ENCODE measurements at regions not wholly inside any gene's neighbourhood (a gene's known extent, or its start where the extent isn't known, plus 50 kb on each side); places are given as distances from the start of the nearest gene placed in this dataset.

GRCh38 chrX:149992918-149993317 lies 54.6 kb upstream of the EOLA2 start:
- no peak for DNase-seq (ENCODE audit: low spot score)
- no peak overlapping the region for H3K27ac ChIP-seq
- H3K4me3 ChIP-seq = no peak overlapping the region

GRCh38 chrX:149993989-149994388 lies 55.7 kb upstream of the EOLA2 start:
- Histone ChIP-seq H3K4me3 (no peak overlapping the region), H3K27me3 (no peaks in the 10 kb centered on the region), H3K4me1 (no peaks in the 10 kb centered on the region), H3K27ac (no peak overlapping the region), H3K9me3 (no peaks in the 10 kb centered on the region), H3K36me3 (no peaks in the 10 kb centered on the region)
- DNase-seq (ENCODE audit: low spot score) = no peak
- TF ChIP-seq, protein P1, sequence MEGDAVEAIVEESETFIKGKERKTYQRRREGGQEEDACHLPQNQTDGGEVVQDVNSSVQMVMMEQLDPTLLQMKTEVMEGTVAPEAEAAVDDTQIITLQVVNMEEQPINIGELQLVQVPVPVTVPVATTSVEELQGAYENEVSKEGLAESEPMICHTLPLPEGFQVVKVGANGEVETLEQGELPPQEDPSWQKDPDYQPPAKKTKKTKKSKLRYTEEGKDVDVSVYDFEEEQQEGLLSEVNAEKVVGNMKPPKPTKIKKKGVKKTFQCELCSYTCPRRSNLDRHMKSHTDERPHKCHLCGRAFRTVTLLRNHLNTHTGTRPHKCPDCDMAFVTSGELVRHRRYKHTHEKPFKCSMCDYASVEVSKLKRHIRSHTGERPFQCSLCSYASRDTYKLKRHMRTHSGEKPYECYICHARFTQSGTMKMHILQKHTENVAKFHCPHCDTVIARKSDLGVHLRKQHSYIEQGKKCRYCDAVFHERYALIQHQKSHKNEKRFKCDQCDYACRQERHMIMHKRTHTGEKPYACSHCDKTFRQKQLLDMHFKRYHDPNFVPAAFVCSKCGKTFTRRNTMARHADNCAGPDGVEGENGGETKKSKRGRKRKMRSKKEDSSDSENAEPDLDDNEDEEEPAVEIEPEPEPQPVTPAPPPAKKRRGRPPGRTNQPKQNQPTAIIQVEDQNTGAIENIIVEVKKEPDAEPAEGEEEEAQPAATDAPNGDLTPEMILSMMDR (IDR thresholded peaks at IDR 0.05) = no peak

More at GRCh38 chrX:149992918-149993317, 54.6 kb upstream of the EOLA2 start:
- no peaks in the 10 kb centered on the region for H3K9me3 ChIP-seq
- H3K36me3 ChIP-seq = no peaks in the 10 kb centered on the region
- H3K4me1 ChIP-seq = no peaks in the 10 kb centered on the region
- TF ChIP-seq, protein P1 (IDR thresholded peaks at IDR 0.05) = no peak
- no peaks in the 10 kb centered on the region for H3K27me3 ChIP-seq

DNA sequence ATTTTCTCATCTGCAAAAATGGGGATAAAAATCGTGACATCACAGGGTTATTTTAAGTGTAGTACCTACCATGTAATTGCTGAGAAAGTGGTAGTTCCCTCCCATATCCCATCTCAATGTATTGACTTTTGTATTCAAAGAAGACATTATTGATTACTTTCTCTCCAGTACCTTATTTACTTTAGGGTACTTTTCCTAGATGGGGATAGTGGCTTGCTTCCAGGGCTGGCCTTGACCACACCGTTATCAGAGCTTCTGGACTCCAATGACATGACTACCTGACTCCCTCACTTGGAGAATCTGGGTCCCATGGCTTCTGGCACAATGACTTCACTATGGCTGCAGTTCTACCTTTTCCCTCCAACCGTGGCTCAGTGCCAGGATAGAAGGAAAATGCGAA lies 58.2 kb upstream of the EOLA2 start:
- Histone ChIP-seq H3K4me1 (no peaks in the 10 kb centered on the region), H3K27me3 (no peaks in the 10 kb centered on the region), H3K9me3 (no peaks in the 10 kb centered on the region), H3K27ac (no peak overlapping the region), H3K4me3 (no peak overlapping the region), H3K36me3 (no peaks in the 10 kb centered on the region)
- TF ChIP-seq, protein P1 (IDR thresholded peaks at IDR 0.05) = no peak
- DNase-seq (ENCODE audit: low spot score) = no peak

DNA sequence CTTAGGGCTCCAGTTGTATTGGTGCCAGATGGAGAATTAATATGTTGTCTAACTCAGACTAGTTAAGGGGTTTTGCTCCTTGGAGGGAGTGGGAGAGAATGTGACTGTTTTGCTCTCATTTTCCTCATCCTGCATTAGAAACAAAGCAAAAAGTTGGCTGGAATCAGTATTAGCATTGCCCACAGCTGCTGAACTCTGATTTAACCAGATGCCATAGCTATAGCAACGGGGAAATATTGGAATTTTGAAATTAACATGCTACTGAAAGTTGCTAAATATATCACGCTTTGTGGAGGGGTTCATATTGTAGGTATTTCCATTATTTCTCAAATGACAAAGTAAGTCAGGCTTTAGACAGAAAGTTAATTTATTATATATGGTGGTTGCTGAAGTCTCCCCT lies 66.7 kb upstream of the EOLA2 start:
- DNase-seq (ENCODE audit: low spot score) = no peak
- Histone ChIP-seq H3K4me1 (no peaks in the 10 kb centered on the region), H3K36me3 (no peaks in the 10 kb centered on the region), H3K4me3 (no peak overlapping the region), H3K27ac (no peak overlapping the region), H3K9me3 (no peaks in the 10 kb centered on the region), H3K27me3 (no peaks in the 10 kb centered on the region)
- TF ChIP-seq, protein P1 (IDR thresholded peaks at IDR 0.05) = no peak

GRCh38 chrX:150007356-150007755 lies 69.1 kb upstream of the EOLA2 start:
- Histone ChIP-seq H3K27me3 (no peaks in the 10 kb centered on the region), H3K27ac (no peak overlapping the region), H3K4me1 (no peaks in the 10 kb centered on the region), H3K4me3 (no peak overlapping the region), H3K36me3 (no peaks in the 10 kb centered on the region), H3K9me3 (no peaks in the 10 kb centered on the region)
- TF ChIP-seq, protein P1 (IDR thresholded peaks at IDR 0.05) = no peak
- no peak for DNase-seq (ENCODE audit: low spot score)

- no peak overlapping the region for H3K4me3 ChIP-seq
- TF ChIP-seq, protein P1 (IDR thresholded peaks at IDR 0.05) = no peak
- no peaks in the 10 kb centered on the region for H3K27me3 ChIP-seq
- no peak for DNase-seq (ENCODE audit: low spot score)
- no peaks in the 10 kb centered on the region for H3K9me3 ChIP-seq
- no peak overlapping the region for H3K27ac ChIP-seq
- H3K4me1 ChIP-seq = no peaks in the 10 kb centered on the region
- H3K36me3 ChIP-seq = no peaks in the 10 kb centered on the region
Measured at GRCh38 chrX:150012647-150013381, 74.5 kb upstream of the EOLA2 start.
